Activated CD4-positive, alpha-beta T cell treated with anti-CD3 and anti-CD28 coated beads, Interleukin-2, amount 50 U/mL, for 4 hours (primary cell): ENCODE measurements at regions not wholly inside any gene's neighbourhood (a gene's known extent, or its start where the extent isn't known, plus 50 kb on each side); places are given as distances from the start of the nearest gene placed in this dataset.

Source experiments
- DNase-seq, 2 experiments: peaks; one replicate each; pipeline ENCODE4 v3.0.0-alpha.2; 2020

DNA sequence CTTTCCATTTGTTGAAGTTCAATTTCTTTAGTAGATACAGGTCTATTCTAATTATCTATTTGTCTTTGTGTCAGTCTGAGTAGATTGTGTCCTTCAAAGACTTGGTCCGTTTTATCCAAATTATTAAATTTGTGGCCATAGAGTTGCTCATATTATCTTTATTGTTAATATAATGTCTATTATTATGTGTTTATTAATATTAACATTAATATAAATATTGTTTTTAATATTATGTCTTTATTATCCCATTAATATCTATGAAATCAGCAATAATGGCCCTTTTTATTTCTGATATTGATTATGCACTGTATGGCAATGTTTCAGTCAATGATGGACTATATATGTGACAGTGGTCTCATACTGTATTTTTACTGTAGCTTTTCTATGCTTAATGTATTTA is 2067.3 kb upstream of the AGA start:
- DNase-seq, result no peak

DNA sequence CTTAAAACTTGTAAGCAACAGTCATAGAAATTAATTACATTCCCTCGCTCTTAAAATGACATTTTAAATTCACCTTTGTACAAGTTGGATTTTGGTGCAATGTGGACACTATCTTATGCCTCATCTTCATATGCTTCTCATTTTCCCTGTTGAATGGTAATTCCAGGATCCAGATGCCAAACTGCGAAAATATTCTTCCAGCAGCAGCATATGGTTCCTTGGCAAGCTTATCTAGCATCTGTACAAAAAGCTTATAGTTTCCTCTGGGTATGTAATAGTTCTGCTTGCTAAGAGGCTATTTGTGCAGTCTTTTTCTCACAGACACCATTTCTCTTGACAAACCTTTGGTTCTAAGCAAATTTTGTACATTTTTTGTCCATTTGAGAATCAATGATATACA is 2079.7 kb upstream of the AGA start:
- no peak for DNase-seq

DNA sequence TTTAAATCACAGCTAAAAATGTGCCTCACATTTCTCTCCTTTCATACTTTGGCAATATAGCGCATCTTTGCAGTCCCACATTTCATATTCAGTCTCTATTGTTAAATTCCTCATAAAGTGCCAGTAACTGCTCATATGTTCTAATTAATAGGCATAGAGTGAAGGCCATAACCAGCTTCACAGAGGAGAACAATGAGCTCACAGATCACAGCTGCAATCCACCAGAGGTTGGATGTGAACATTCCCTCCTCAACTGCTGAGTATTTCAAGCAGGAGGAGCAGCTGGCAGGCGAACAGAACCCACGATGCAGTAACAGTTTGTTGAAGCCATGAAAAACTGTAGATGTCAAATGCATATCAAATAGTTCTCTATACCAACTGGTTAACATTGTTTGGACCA is 2088.7 kb upstream of the AGA start:
- DNase-seq, result no peak

DNA sequence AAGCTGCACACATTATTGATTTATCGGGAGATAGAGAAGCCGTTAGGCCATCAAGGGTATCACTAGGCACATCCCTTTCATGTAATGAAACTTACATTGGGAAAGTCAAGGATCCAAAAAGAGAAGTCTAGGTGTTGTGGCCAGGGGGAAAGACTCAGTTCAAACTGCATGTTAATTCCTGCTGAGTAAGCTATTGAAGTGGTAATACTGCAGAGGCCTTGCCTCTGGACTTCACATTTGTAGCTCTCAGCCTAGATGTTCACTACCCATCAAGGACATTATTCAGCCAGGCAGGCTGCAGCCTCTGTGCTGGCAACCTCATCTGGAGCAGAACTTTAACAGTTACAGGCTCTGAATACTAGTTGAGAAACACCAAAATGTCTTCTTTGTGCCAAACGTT is 2094.5 kb upstream of the AGA start:
- DNase-seq, result no peak

DNA sequence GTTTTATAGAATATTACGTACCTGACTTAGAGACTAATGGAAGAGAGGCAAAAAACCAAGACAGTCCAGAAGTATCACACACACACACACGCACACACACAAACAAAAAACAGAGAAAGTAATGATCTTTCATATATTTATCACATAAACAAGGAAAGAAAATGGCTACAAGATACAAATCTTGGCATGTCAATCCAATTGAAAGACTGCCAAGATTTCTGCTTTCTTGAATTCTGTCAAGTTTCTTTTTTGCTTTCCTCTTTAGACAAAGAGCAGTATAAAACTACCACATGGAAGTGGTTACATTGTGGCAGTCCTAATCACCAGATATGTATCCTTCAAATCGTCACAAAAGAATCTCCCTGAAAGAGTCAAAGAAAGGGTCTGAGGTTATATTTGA is 2097.4 kb upstream of the AGA start:
- no peak for DNase-seq

DNA sequence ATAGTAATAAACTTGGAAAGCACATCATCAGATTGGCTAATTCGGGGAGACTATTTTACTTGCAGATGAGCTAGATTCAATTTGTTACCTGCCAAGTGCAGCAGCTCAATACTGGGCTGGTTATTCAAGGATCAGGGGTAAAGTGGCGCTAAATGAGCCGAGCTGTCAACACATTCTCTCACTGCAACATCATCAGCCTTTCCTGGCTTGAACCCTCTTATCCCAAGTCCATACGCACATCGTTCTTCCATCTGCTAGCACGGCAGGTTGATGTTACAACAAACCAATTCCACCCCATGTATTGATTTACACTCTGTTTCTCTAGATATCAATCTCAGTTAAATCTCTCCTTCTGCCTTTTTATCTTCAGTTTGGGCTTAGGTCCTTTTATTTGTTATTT is 2101.5 kb upstream of the AGA start:
- no peak for DNase-seq

DNA sequence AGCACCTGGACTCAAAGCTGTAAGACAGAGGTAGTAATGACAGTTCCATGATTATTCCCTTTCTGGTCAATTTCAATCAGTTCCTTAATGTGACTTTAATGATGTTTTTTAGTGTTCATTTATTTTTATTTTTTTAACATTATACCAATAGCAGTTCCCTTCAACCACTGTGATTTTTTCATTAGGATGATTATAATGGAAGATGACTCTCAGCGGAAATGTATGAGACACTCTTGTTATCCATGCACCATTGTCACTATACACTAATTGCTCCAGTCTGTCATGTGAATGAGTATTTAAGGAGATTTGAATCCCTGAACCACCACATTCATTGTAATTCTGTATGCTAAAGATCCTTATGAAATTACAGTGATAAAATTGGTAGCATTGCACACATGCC is 2102.3 kb upstream of the AGA start:
- DNase-seq, result no peak

DNA sequence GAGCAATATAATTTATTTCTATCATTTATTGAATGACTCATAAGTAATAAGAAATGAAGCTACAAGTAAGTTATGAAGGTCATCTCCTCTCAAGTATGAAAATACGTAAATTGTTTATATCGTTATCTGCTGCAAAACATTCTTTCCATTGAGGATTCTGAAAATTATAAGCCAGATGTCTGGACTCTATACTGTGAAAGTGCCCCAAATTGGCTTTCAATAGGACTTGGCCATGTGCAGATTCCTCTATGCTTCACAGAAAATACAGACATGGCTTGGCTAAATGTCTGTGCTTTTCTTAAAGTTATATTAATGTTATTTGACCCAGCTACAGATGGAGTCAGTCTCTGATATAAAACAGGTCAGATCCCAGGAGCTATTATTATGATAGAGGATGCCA is 2109.9 kb upstream of the AGA start:
- no peak for DNase-seq

DNA sequence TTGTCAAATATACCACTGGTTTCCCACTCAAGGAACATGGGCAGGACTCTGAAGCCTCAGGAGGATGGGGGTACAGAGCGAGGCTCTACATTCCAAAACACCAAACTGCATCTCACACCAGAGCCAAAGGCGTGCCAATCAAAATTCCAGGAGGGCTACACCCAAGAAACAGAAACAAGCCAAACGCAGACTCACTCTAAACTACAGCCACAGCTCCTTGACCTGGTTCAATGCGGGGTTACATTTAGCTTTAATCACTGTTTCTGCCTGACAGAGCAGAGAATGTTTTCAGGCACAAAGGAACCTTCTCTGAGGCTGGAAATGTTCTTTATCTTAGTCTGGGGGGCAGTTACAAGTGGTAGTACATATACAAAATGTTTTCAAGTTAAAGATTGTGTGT is 2121.5 kb upstream of the AGA start:
- no peak for DNase-seq

DNA sequence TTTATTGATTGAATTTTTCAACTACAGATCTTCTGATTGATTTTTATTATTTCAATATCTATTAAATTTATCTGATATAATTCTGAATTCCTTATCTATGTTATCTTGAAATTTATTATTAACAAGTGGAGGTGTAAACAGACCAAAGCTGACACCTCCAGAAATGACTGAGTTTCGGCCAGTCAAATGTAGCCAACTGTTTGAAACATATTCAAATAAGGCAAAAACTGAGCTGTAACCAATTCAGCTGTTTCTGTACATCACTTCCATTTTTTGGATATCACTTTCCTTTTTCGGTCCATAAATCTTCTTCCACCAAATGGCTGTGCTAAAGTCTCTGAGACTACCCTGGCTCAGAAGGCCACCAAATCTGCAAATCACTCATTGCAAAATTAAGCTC is 2127.3 kb upstream of the AGA start:
- no peak for DNase-seq

DNA sequence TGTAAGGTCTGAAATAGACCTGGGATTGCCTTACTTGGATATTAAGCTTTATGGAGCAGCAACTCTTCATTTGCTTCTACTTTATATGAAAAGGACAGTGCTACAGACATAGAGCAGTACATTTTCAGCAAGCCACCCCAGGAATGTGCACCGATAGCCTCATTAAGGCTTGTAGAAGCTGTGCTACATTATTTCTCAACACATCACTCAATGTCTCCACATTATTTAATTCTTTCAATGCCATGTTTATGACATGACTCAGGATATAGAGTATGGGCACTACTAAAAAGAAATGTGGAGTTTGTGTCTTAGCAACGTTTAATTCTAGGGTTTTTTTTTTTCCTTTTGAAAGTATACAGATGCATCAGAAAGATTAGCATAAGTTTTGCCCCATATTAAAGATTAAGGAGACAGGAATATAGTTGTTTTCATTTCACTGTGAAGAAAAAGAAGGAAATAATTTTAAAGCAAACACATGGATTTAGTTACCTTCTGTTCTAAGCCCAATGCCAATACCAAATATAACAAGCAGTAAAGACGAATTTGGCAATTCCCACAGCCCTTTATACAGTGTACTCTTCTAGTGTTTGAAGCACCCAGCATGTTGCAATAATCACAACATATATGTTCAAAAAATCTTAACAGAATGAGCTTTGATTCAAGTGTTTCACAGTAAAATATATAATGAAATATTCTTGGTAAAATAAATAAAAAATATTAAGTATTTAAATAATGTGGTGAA is 2140.1 kb upstream of the AGA start:
- DNase-seq, result no peak

DNA sequence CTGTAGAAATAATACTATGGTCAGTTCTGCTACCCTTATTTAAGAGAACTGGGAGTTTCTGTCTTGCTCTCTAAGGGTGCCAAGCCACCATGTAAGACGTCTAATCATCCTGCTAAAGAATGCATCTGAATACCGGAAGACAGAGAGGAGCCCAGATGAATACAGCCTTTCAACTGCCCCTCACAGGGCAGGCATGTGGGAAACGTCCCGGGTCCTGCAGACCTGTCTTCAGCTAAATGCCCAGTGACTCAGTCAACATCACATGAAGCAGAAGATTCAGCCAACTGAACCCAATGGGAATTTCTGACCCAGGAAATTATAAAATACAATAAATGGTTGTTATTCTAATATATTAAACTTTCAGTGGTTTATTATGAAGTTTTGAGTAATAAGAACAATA is 2141.0 kb upstream of the AGA start:
- DNase-seq, result no peak

DNA sequence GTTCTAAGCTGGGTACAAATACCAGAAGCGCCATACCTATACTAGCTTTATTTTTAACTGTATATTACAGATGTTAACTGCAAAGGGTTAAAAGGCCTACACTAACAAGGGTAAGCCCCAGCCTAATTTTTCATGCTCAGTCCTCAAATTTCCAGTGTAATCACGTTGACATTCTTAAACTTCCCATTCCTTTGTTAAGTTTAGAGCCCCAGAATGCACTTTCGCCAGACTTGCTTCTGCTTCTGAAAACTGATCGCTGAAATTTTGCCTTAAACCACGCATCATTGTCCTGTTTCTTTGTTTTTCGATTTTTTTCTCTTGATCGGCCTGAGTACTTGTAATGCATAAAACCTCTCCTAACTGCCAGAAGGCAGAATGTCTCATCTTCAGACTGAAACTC is 2141.9 kb upstream of the AGA start:
- no peak for DNase-seq

DNA sequence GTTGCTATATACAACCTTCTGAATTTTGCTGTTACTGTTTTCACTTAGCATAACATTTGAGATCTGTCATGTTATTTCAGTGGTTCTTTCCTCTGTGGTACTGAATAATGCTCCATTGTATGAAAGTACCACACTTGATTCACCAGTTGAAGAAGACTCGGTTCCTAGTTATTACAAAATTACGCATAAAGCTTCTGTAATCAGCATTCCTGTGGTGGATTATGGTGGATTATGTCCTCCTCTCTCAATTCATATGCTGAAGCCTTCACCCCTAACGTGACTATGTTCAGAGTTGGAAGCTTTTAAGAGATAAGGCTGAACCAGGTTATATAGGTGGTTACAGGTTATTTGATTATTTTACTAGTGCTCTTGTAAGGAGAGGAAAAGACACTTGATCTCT is 2143.5 kb upstream of the AGA start:
- no peak for DNase-seq

DNA sequence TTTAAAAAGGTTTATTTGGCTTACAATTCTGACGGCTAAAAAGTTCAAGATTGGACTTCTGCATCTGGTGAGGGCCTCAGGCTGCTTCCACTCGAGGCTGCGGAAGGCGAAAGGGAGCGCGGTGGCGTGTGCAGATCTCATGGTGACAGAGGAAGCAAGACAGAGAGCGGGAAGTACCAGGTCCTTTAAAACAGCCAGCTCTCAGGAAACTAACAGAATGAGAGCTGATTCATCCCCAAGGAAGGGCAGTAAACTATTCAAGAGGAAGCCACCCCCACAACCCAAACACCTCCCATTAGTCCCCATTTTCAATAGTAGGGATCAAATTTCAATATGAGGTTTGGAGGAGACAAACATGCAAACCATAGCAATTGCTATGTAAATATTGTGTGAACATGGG is 2144.2 kb upstream of the AGA start:
- DNase-seq, result no peak

DNA sequence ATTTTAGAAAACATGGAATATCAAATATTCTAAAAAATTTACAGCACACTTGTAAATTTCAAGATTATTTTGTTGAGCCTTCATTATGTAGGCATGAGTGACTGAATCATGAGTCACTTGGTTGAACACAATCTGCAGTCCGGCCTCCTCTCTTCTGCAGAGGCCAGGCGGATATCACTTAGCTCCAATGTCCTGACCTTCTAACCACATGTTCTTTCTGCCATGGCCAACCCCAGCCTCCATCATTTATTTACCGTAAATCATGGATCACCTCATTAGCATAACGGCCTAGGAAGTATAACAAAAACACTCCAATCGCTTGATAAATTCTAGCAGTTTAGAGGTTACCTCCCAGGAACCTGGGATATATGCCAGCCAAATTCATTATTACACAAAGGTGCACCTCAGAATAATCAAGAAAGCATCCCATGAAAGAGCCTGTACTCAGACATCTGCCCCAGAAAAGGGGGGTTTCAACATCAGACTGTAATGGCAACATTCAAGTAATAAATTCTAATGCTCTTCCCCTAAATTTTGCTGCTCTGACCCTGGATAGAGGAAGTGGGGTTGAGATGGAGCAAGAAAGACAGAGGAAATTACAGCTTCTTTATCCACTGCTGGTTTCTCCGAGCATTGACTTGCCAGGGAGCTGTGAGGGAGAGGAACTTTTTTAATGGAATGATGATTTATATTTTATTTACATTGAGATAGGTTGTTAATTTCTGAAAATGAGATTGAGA is 2153.6 kb upstream of the AGA start:
- no peak for DNase-seq

DNA sequence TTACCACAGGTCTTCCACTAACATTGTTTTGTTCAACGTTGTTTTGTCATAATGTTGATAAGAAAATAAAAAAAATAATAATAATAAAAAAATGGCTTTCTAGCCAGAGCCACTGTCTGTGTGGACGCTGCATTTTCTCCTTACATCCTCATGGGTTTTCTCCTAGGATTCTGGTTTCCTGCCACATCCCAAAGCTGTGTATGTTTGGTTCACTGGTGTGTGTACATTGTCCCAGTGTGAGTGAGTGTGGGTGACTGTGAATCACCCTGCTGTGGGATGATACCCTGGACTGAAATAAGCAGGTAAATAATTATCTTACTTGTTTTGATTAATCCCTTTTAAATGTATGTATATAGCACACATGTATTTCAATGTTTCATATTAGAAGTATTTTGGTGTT is 2154.4 kb upstream of the AGA start:
- no peak for DNase-seq

DNA sequence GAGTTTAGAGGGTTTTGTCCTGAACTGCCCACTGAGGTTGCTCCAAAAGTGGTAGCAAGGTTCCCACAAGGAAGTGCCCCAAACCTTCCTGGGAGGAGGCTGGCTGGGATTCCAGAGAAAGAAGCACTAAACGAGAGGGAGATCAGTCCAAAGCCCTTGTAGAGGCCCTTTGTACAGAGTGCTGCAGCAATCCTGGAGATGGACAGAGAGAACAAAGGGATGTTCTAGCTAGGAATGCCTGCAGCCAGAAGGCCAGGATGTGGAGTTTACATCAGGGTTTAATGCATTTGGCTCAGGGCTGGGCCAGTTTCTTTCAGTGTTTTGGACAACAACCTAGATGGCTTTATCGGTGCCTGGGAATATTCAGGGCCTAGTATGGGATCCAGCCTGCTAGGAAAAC is 2155.1 kb upstream of the AGA start:
- DNase-seq, result no peak

DNA sequence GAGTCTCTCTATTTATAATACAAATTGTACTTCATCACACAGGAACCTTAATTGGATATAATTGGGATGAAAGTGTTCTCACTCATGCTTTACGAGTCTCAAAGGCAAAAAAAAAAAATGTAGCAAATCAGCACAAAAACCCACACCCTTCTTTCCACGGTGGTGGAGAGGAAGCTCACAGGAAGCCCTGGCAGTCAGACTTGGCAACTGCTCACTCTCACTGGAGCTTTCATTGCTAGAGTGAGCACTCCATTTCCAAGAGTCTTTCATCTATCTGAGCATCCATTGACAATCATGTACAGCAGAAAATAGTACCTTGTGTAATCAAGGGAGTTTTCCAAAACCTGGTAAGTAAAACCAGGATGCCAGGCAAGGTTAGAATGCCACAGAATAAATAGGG is 2159.4 kb upstream of the AGA start:
- DNase-seq, result no peak

DNA sequence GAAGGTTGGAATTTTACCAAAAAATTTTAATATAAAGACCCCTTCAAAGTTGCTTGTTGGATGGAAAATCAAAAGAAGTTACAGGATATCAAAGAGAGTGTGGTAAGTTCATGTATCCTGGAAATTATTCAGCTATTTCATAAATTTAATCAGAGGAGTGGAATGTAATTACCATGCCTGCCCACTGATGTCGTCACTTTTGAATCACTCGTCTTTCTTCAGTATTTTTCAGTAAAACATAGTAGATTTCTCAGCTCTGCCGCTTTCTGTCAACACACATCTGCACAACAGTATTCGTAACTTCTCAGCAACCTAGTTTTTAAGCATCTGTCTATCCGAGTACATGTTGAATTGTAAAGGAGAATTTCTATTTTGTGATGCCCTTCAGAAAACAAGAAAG is 2163.0 kb upstream of the AGA start:
- DNase-seq, result no peak

DNA sequence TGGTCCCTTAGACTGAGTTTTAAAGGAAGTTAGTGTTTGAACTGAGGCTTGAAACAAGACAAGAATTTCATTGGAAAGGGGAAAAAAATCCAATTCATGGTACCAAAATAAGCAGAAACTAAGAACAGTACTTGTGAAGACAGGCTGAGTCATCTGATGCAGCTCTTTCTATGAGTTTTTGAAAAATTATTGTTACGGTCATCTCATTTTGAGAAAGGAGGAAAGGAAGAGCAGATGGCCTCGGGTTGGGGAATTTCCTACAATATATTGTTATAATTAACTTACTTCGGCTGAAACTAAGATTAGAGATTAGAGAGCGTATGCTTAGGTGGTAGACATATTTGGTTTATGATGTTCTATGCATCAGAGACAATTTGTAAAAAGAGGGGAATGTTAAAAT is 2164.8 kb upstream of the AGA start:
- DNase-seq, result no peak

DNA sequence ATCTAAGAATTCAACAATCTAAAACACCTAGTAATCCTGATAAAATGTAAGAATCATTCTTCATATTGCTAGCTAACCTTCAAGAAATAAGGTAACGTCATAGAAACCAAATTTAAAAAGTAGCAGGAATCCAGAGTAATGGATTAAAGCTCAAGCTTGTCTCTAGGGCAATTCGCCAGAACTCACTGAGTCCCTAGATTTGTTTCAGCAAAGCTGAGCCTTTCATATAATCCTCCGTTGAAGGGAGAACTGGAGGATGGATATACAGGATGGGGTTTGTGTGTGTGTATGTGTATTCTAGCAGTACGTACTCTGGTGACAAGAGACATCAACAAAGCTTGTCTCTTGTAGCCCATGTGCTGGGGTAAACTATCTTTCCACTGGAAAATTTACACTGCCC is 2173.5 kb upstream of the AGA start:
- DNase-seq, result no peak

DNA sequence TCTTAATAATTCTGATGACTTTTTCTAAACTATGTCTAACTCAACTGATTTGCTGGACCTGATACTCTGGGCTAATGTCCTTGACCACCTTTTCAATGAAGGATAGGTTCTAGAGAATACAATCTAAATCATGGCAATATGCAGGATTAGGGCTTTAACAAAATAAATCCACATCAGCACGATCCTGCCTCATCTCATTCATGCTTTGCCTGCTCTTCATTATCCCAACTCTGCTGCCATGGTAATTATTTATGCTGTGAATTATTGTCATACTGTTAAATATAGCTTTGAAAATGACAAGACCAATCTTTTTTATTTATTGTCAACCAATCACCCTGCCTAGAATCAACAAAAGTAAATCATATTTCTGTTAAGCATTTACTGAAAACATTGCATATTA is 2176.7 kb upstream of the AGA start:
- DNase-seq, result no peak

DNA sequence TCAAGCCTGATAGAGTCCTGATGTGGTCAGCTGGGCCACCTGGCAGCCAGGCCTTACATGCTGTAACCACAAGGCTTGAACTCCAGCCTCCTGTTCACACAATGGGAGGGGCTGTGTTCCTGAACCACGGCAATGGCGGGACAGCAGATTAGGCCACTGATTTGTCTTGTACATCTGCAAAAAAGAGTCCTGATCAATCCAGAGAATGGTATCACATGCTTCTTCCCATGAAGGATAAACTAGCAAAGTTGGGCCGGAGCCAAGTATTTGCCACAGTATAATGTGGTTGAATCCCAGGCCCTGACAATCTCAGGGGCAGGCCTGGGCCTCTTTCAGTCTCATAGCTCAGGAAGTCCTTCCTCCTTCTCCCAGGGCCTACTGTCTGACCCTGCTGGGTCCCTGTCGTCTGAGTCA is 2182.5 kb upstream of the AGA start:
- DNase-seq, result no peak

DNA sequence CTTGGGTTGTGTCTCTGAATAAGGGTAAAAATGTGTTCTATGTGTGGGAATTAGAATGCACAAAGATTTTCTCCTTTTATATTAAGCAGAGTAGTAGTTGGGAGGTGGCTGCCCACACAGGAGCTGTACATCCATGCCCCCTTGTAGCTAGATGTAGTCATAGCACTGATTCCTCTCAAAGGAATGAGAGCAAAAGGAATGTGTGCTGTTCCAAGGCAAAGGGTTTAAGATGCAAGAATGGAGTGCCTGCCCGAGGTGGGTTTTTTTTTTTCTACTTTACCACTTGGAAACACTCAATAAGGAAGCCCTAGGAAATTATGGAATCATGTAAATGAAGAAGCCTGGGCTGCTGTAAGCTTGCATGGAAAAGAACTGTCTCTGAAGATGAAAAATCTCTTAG is 2183.2 kb upstream of the AGA start:
- no peak for DNase-seq
